SK-N-SH (cell line): ENCODE measurements at regions not wholly inside any gene's neighbourhood (a gene's known extent, or its start where the extent isn't known, plus 50 kb on each side); places are given as distances from the start of the nearest gene placed in this dataset.

Source experiments
- CTCF ChIA-PET: fragments of 300-600, 350-600 bp; formaldehyde crosslinking; extraction: SDS; loops from one replicate; lab custom pipeline; 2021; lab: Yijun Ruan, JAX
- POLR2A ChIA-PET: fragments of 350-600 bp; sonication (Branson Sonifier 250); formaldehyde crosslinking; extraction: SDS; loops from one replicate; lab custom pipeline; 2020; ENCODE audit warnings: antibody characterized with exemption, inconsistent platforms; lab: Yijun Ruan, JAX
- DNase-seq: peaks from one replicate; pipeline ENCODE4 v3.0.0; 2012
- H2AFZ ChIP-seq: fragments of 200-600 bp; sonication (generic); 2 replicates; pipeline ENCODE4 v1.8.1; 2016; ENCODE audit warnings: antibody characterized with exemption, mild to moderate bottlenecking, low read depth
- H3F3A ChIP-seq: fragments of 200-600 bp; sonication (generic); replicated peaks from 2 replicates; pipeline ENCODE3; 2016; ENCODE audit warnings: antibody characterized with exemption, mild to moderate bottlenecking; ENCODE audit not compliant: insufficient read depth
- H3K27ac ChIP-seq, 2 experiments: fragments of 200-500 bp in 1 of 2; fragments of 200-600 bp in 1 of 2; sonication (Bioruptor generic) in 1 of 2; sonication (generic), shearing (Covaris generic) in 1 of 2; 2 replicates each; pipeline versions ENCODE4 v1.5.1 to v1.6.1; 2014 to 2016; ENCODE audit warnings: low read depth in 2 of 2, inconsistent platforms in 1 of 2, low read length in 1 of 2, mild to moderate bottlenecking in 1 of 2, mixed read lengths in 1 of 2
- H3K27me3 ChIP-seq: fragments of 200-600 bp; sonication (generic), shearing (Covaris generic); 2 replicates; pipeline ENCODE4 v1.6.1; 2016; ENCODE audit warnings: mixed run types; ENCODE audit not compliant: insufficient read depth
- H3K36me3 ChIP-seq, 2 experiments: fragments of 200-500 bp in 1 of 2; fragments of 200-600 bp in 1 of 2; sonication (Bioruptor generic) in 1 of 2; sonication (generic) in 1 of 2; replicated peaks in 1 of 2; 2 replicates each; pipeline versions ENCODE3 to v1.5.1; 2014 to 2016; ENCODE audit warnings: low read length in 1 of 2, mild to moderate bottlenecking in 1 of 2; ENCODE audit not compliant: insufficient read depth in 2 of 2, control insufficient read depth in 1 of 2
- H3K4me1 ChIP-seq, 2 experiments: fragments of 200-500 bp in 1 of 2; fragments of 200-600 bp in 1 of 2; sonication (Bioruptor generic) in 1 of 2; sonication (generic), shearing (Covaris generic) in 1 of 2; 2 replicates each; pipeline versions ENCODE4 v1.5.1 to v1.6.1; 2014 to 2016; ENCODE audit warnings: low read depth in 1 of 2, low read length in 1 of 2, mixed run types in 1 of 2; ENCODE audit not compliant: insufficient read depth in 2 of 2, control insufficient read depth in 1 of 2
- H3K4me2 ChIP-seq: fragments of 200-600 bp; sonication (generic), shearing (Covaris generic); 2 replicates; pipeline ENCODE4 v1.6.1; 2017; ENCODE audit warnings: mixed run types
- H3K4me3 ChIP-seq, 2 experiments: fragments of 200-500 bp in 1 of 2; fragments of 200-600 bp in 1 of 2; sonication (Bioruptor generic) in 1 of 2; sonication (generic), shearing (Covaris generic) in 1 of 2; 2 replicates each; pipeline versions ENCODE4 v1.5.1 to v1.8.1; 2014 to 2016; ENCODE audit warnings: low read depth in 2 of 2, inconsistent platforms in 1 of 2, low read length in 1 of 2, mild to moderate bottlenecking in 1 of 2, mixed read lengths in 1 of 2, moderate library complexity in 1 of 2
- H3K79me2 ChIP-seq: fragments of 200-600 bp; sonication (generic); 2 replicates; pipeline ENCODE4 v1.8.1; 2017; ENCODE audit warnings: mild to moderate bottlenecking; ENCODE audit not compliant: insufficient read depth
- H3K9ac ChIP-seq: fragments of 200-600 bp; sonication (generic); 2 replicates; pipeline ENCODE4 v1.6.1; 2017; ENCODE audit warnings: mixed run types
- H3K9me2 ChIP-seq: fragments of 200-600 bp; sonication (generic); 2 replicates; pipeline ENCODE4 v1.6.1; 2017; ENCODE audit warnings: mixed run types
- H3K9me3 ChIP-seq: fragments of 200-600 bp; sonication (generic); 2 replicates; pipeline ENCODE4 v1.6.1; 2017; ENCODE audit warnings: mixed run types, mild to moderate bottlenecking, moderate library complexity
- H4K20me1 ChIP-seq: fragments of 200-600 bp; sonication (generic); 2 replicates; pipeline ENCODE4 v1.6.1; 2017; ENCODE audit warnings: mild to moderate bottlenecking, mixed run types; ENCODE audit not compliant: insufficient read depth
- CHD2 ChIP-seq: fragments of 150-350 bp; IDR thresholded peaks from 2 replicates; pipeline ENCODE4 v1.6.1; 2018; ENCODE audit warnings: low read length; ENCODE audit not compliant: partially characterized antibody
- ELF1 ChIP-seq: IDR thresholded peaks from 2 replicates; pipeline ENCODE4 v1.4.0; 2012
- FOXM1 ChIP-seq: IDR thresholded peaks from 2 replicates; pipeline ENCODE4 v1.4.0; 2012; ENCODE audit warnings: low read depth, mild to moderate bottlenecking
- JUND ChIP-seq: IDR thresholded peaks from 2 replicates; pipeline ENCODE4 v1.4.0; 2012
- NFIC ChIP-seq: IDR thresholded peaks from 2 replicates; pipeline ENCODE4 v1.4.0; 2012; ENCODE audit warnings: borderline replicate concordance
- POLR2AphosphoS5 ChIP-seq: IDR thresholded peaks from 2 replicates; pipeline ENCODE4 v1.6.1; 2012; ENCODE audit warnings: low read depth, low read length
- RAD21 ChIP-seq: IDR thresholded peaks from 2 replicates; pipeline ENCODE4 v1.6.1; 2012; ENCODE audit warnings: mild to moderate bottlenecking, low read length
- RFX5 ChIP-seq: IDR thresholded peaks from 2 replicates; pipeline ENCODE4 v1.6.1; 2012; ENCODE audit warnings: mild to moderate bottlenecking, improper control_type of control experiment, low read length
- RXRA ChIP-seq: IDR thresholded peaks from 2 replicates; pipeline ENCODE4 v1.4.0; 2012; ENCODE audit warnings: low read depth, mild to moderate bottlenecking, borderline replicate concordance
- SIN3A ChIP-seq: IDR thresholded peaks from 2 replicates; pipeline ENCODE4 v1.6.1; 2012; ENCODE audit warnings: low read depth, mild to moderate bottlenecking, low read length, moderate library complexity, borderline replicate concordance
- SMC3 ChIP-seq: IDR thresholded peaks from 2 replicates; pipeline ENCODE4 v1.6.1; 2012; ENCODE audit warnings: low read depth, low read length, improper control_type of control experiment
- TCF12 ChIP-seq: IDR thresholded peaks from 2 replicates; pipeline ENCODE4 v1.4.0; 2012
- TEAD4 ChIP-seq: IDR thresholded peaks from 2 replicates; pipeline ENCODE4 v1.4.0; 2012; ENCODE audit warnings: mild to moderate bottlenecking, borderline replicate concordance; ENCODE audit not compliant: insufficient read depth
- WGBS: methylation state at CpG from one replicate; pipeline ENCODE4 v1.1.6; 2017; ENCODE audit warnings: low lambda C conversion rate; 5-methylcytosine and 5-hydroxymethylcytosine counted together
- TF ChIP-seq, protein P1 (sequence below): fragments of 200-600 bp; sonication (generic); IDR thresholded peaks from 2 replicates; pipeline ENCODE4 v1.6.1; 2017; ENCODE audit warnings: antibody characterized with exemption, mild to moderate bottlenecking, moderate library complexity
- TF ChIP-seq, protein P2 (sequence below): IDR thresholded peaks from 2 replicates; pipeline ENCODE4 v1.6.1; 2012; ENCODE audit warnings: mild to moderate bottlenecking, low read depth, low read length, moderate library complexity

DNA sequence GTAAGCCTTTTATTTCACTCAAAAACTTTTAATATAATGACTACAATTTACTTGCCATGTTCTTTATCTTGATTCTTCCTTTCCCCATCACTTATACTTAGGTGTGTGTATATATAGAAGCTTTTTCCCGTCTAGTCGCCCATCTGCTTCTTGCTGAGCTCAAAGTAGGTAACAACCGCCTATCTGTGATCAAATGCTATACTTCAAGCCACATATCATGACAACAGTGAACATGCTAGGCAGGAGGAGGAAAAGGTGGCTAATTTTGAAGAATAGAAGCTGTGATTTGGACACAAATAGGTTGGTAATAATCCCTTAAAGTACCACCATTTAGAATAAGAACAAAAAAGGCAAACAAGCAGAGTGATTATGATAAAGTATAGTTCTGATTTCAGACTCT is 367.3 kb upstream of the CHRM2 start:
- no peak overlapping the region for H2AFZ ChIP-seq
- H3K27ac ChIP-seq = no peak overlapping the region
- CTCF ChIA-PET = interaction anchor here (1.1 to 1.4 kb wide), 2 partner anchors 12 to 95 kb away, joined by 3 to 4 read pairs; no protein-coding TSS in a partner anchor
- TF ChIP-seq, protein P1, sequence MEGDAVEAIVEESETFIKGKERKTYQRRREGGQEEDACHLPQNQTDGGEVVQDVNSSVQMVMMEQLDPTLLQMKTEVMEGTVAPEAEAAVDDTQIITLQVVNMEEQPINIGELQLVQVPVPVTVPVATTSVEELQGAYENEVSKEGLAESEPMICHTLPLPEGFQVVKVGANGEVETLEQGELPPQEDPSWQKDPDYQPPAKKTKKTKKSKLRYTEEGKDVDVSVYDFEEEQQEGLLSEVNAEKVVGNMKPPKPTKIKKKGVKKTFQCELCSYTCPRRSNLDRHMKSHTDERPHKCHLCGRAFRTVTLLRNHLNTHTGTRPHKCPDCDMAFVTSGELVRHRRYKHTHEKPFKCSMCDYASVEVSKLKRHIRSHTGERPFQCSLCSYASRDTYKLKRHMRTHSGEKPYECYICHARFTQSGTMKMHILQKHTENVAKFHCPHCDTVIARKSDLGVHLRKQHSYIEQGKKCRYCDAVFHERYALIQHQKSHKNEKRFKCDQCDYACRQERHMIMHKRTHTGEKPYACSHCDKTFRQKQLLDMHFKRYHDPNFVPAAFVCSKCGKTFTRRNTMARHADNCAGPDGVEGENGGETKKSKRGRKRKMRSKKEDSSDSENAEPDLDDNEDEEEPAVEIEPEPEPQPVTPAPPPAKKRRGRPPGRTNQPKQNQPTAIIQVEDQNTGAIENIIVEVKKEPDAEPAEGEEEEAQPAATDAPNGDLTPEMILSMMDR = no peak
- no peak for TF ChIP-seq TEAD4
- TF ChIP-seq RAD21 = no peak
- TF ChIP-seq TCF12 = no peak
- TF ChIP-seq, protein P2, sequence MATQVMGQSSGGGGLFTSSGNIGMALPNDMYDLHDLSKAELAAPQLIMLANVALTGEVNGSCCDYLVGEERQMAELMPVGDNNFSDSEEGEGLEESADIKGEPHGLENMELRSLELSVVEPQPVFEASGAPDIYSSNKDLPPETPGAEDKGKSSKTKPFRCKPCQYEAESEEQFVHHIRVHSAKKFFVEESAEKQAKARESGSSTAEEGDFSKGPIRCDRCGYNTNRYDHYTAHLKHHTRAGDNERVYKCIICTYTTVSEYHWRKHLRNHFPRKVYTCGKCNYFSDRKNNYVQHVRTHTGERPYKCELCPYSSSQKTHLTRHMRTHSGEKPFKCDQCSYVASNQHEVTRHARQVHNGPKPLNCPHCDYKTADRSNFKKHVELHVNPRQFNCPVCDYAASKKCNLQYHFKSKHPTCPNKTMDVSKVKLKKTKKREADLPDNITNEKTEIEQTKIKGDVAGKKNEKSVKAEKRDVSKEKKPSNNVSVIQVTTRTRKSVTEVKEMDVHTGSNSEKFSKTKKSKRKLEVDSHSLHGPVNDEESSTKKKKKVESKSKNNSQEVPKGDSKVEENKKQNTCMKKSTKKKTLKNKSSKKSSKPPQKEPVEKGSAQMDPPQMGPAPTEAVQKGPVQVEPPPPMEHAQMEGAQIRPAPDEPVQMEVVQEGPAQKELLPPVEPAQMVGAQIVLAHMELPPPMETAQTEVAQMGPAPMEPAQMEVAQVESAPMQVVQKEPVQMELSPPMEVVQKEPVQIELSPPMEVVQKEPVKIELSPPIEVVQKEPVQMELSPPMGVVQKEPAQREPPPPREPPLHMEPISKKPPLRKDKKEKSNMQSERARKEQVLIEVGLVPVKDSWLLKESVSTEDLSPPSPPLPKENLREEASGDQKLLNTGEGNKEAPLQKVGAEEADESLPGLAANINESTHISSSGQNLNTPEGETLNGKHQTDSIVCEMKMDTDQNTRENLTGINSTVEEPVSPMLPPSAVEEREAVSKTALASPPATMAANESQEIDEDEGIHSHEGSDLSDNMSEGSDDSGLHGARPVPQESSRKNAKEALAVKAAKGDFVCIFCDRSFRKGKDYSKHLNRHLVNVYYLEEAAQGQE = no peak
- no peak for TF ChIP-seq JUND
- TF ChIP-seq, all 33 proteins: peak for 0
- peaks cover 4% of the 10 kb centered on the region; the same call in 1 of the 2 replicates for H3K9me2 ChIP-seq
- 18% methylated on average over 3 of the region's 3 CpGs for WGBS
- H3K36me3 ChIP-seq = no peaks in the 10 kb centered on the region
- no peaks in the 10 kb centered on the region for H3K4me1 ChIP-seq
- H3K79me2 ChIP-seq = no peaks in the 10 kb centered on the region
- H3F3A ChIP-seq = no peaks in the 10 kb centered on the region
- H3K9me3 ChIP-seq = no peaks in the 10 kb centered on the region
- H3K4me2 ChIP-seq = no peak overlapping the region
- POLR2A ChIA-PET = no interaction called here
- H3K9ac ChIP-seq = no peak overlapping the region
- no peaks in the 10 kb centered on the region for H4K20me1 ChIP-seq
- no peaks in the 10 kb centered on the region for H3K27me3 ChIP-seq
- H3K4me3 ChIP-seq = no peak overlapping the region
- DNase-seq = no peak

DNA sequence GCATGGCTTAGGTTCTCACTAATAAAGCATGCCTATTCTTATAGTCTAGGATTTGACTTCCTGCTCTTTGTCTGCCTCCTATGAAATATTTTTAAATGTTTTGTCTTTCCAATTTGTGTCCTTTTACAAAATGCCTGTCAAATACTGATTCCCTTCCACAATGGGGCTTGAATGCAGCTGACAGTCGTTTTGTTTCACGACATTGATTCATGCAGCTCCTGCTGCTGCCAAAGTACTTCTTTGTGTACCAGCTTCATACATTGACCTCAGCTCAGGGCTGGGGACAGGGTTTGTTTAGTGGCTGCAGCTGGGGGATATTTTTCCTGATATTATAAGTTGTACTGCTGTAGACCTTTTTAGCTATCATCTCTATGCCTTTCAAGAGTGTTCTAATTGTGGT is 371.9 kb upstream of the CHRM2 start:
- Histone ChIP-seq H3K27ac (no peak overlapping the region), H2AFZ (no peak overlapping the region)
- POLR2A ChIA-PET = no interaction called here
- no peak for DNase-seq
- TF ChIP-seq CHD2 = no peak
- no peak for TF ChIP-seq FOXM1
- no peak for TF ChIP-seq RFX5
- TF ChIP-seq SIN3A = no peak
- no peak for TF ChIP-seq ELF1
- TF ChIP-seq POLR2AphosphoS5 = no peak
- no peak for TF ChIP-seq NFIC
- TF ChIP-seq SMC3 = no peak
- no peak for TF ChIP-seq RXRA
- TF ChIP-seq, all 33 proteins: peak for 0
- H3K9me2 ChIP-seq = no peaks in the 10 kb centered on the region
- H3K4me2 ChIP-seq = no peak overlapping the region
- H3K4me1 ChIP-seq = no peaks in the 10 kb centered on the region
- no peaks in the 10 kb centered on the region for H3F3A ChIP-seq
- no peaks in the 10 kb centered on the region for H3K9me3 ChIP-seq
- no peak overlapping the region for H3K4me3 ChIP-seq
- 30% methylated on average over 2 of the region's 2 CpGs for WGBS
- no peaks in the 10 kb centered on the region for H3K36me3 ChIP-seq
- no peaks in the 10 kb centered on the region for H4K20me1 ChIP-seq
- H3K79me2 ChIP-seq = no peaks in the 10 kb centered on the region
- no peak overlapping the region for H3K9ac ChIP-seq
- CTCF ChIA-PET = interaction anchor here (1.2 kb wide), 1 partner anchor 9 kb away, joined by 3 read pairs; no protein-coding TSS in a partner anchor
- no peaks in the 10 kb centered on the region for H3K27me3 ChIP-seq
